MM.1S (cell line): ENCODE measurements at regions not wholly inside any gene's neighbourhood (a gene's known extent, or its start where the extent isn't known, plus 50 kb on each side); places are given as distances from the start of the nearest gene placed in this dataset.

Source experiments
- DNase-seq: peaks from one replicate; pipeline ENCODE4 v3.0.0-alpha.2; 2015
- H2AFZ ChIP-seq: fragments of 300-600 bp; sonication (generic); 2 replicates; pipeline ENCODE4 v1.6.0; 2016; ENCODE audit warnings: antibody characterized with exemption, low read length
- H3F3A ChIP-seq: fragments of 300-600 bp; sonication (generic); 2 replicates; pipeline ENCODE4 v1.6.1; 2016; ENCODE audit warnings: mild to moderate bottlenecking, antibody characterized with exemption, low read length, moderate library complexity, mixed read lengths; ENCODE audit not compliant: insufficient read depth
- H3K27ac ChIP-seq: fragments of 300-600 bp; sonication (generic); 2 replicates; pipeline ENCODE4 v1.5.1; 2016; ENCODE audit warnings: mild to moderate bottlenecking, low read length
- H3K27me3 ChIP-seq: fragments of 300-600 bp; sonication (generic); replicated peaks from 2 replicates; pipeline ENCODE4 v1.6.0; 2016; ENCODE audit warnings: low read length; ENCODE audit not compliant: insufficient read depth
- H3K36me3 ChIP-seq: fragments of 300-600 bp; sonication (generic); replicated peaks from 2 replicates; pipeline ENCODE4 v1.6.1; 2016; ENCODE audit warnings: mild to moderate bottlenecking, low read length, mixed read lengths; ENCODE audit not compliant: insufficient read depth
- H3K4me1 ChIP-seq: fragments of 300-600 bp; sonication (generic); 2 replicates; pipeline ENCODE4 v1.6.1; 2016; ENCODE audit warnings: low read length, mixed read lengths
- H3K4me2 ChIP-seq: fragments of 300-600 bp; sonication (generic); 2 replicates; pipeline ENCODE4 v1.6.0; 2016; ENCODE audit warnings: low read depth, low read length
- H3K4me3 ChIP-seq: fragments of 300-600 bp; sonication (generic); 2 replicates; pipeline ENCODE4 v1.5.1; 2016; ENCODE audit warnings: low read length, mixed read lengths
- H3K79me2 ChIP-seq: fragments of 300-600 bp; sonication (generic); 2 replicates; pipeline ENCODE4 v1.6.1; 2016; ENCODE audit warnings: mixed run types, low read length, mixed read lengths
- H3K9ac ChIP-seq: fragments of 300-600 bp; sonication (generic); 2 replicates; pipeline ENCODE4 v1.6.1; 2016; ENCODE audit warnings: low read length, mixed read lengths
- H3K9me2 ChIP-seq: fragments of 300-600 bp; sonication (generic); replicated peaks from 2 replicates; pipeline ENCODE4 v1.6.1; 2016; ENCODE audit warnings: mild to moderate bottlenecking, low read length, mixed read lengths; ENCODE audit not compliant: insufficient read depth
- H3K9me3 ChIP-seq: fragments of 300-600 bp; sonication (generic); replicated peaks from 2 replicates; pipeline ENCODE4 v1.6.1; 2016; ENCODE audit warnings: mild to moderate bottlenecking, low read length, mixed read lengths; ENCODE audit not compliant: insufficient read depth
- H4K20me1 ChIP-seq: fragments of 300-600 bp; sonication (generic); 2 replicates; pipeline ENCODE4 v1.6.1; 2016; ENCODE audit warnings: mild to moderate bottlenecking, low read length, moderate library complexity, mixed read lengths; ENCODE audit not compliant: insufficient read depth
- CTCF ChIP-seq: fragments of 300-600 bp; sonication (generic); IDR thresholded peaks from 2 replicates; pipeline ENCODE4 v1.5.1; 2016; ENCODE audit warnings: antibody characterized with exemption, low read length, mixed read lengths
- EZH2 ChIP-seq: fragments of 300-600 bp; sonication (generic); optimal IDR thresholded peaks from 2 replicates; pipeline ENCODE3; 2017; ENCODE audit warnings: low read depth, mild to moderate bottlenecking, antibody characterized with exemption, low read length, mixed read lengths
- EZH2phosphoT487 ChIP-seq: fragments of 300-600 bp; sonication (generic); IDR thresholded peaks from 2 replicates; pipeline ENCODE4 v1.6.1; 2018; ENCODE audit warnings: antibody characterized with exemption, low read length

- H2AFZ ChIP-seq, result peak overlapping the region; percentile 70
- peak; percentile 11 for DNase-seq
- H3K9ac ChIP-seq, result no peak overlapping the region
These were observed 95.3 kb downstream of the FOXD2 start for GRCh38 chr1:47532921-47533792.

GRCh38 chr1:47533793-47534328 is 96.0 kb downstream of the FOXD2 start:
- no peaks in the 10 kb centered on the region for H3K9me2 ChIP-seq
- no peaks in the 10 kb centered on the region; the same call in 1 of the 2 replicates for H3F3A ChIP-seq
- H3K4me1 ChIP-seq, result no peaks in the 10 kb centered on the region
- TF ChIP-seq EZH2, result no peak
- TF ChIP-seq CTCF, result no peak
- no peak for TF ChIP-seq EZH2phosphoT487
- no peak overlapping the region for H3K4me3 ChIP-seq
- no peaks in the 10 kb centered on the region for H3K36me3 ChIP-seq
- DNase-seq, result no peak
- H2AFZ ChIP-seq, result no peak overlapping the region
- H3K27me3 ChIP-seq, result no peaks in the 10 kb centered on the region
- H3K79me2 ChIP-seq, result no peaks in the 10 kb centered on the region
- no peaks in the 10 kb centered on the region for H3K9me3 ChIP-seq
- H3K4me2 ChIP-seq, result no peak overlapping the region
- H3K9ac ChIP-seq, result no peak overlapping the region
- no peak overlapping the region for H3K27ac ChIP-seq
- H4K20me1 ChIP-seq, result no peaks in the 10 kb centered on the region

More at GRCh38 chr1:47532921-47533792, 95.3 kb downstream of the FOXD2 start:
- no peaks in the 10 kb centered on the region for H3K9me3 ChIP-seq
- no peaks in the 10 kb centered on the region for H3K9me2 ChIP-seq
- no peaks in the 10 kb centered on the region for H3K36me3 ChIP-seq
- H3F3A ChIP-seq, result no peaks in the 10 kb centered on the region; the same call in 1 of the 2 replicates
- no peaks in the 10 kb centered on the region for H3K79me2 ChIP-seq
- H3K4me3 ChIP-seq, result peak overlapping the region; percentile 27; the same call in 1 of the 2 replicates
- no peak for TF ChIP-seq EZH2
- no peak for TF ChIP-seq EZH2phosphoT487
- TF ChIP-seq CTCF, result no peak
- no peak overlapping the region for H3K27ac ChIP-seq
- no peaks in the 10 kb centered on the region for H3K4me1 ChIP-seq
- no peaks in the 10 kb centered on the region for H3K27me3 ChIP-seq
- H4K20me1 ChIP-seq, result no peaks in the 10 kb centered on the region
- H3K4me2 ChIP-seq, result peak overlapping the region; percentile 55

GRCh38 chr1:47534436-47534835 is 96.6 kb downstream of the FOXD2 start:
- no peaks in the 10 kb centered on the region for H3K9me2 ChIP-seq
- H3K36me3 ChIP-seq, result no peaks in the 10 kb centered on the region
- no peak overlapping the region for H3K4me3 ChIP-seq
- H3F3A ChIP-seq, result no peaks in the 10 kb centered on the region; the same call in 1 of the 2 replicates
- H3K9ac ChIP-seq, result no peak overlapping the region
- no peak overlapping the region for H3K4me2 ChIP-seq
- no peak for DNase-seq
- no peaks in the 10 kb centered on the region for H4K20me1 ChIP-seq
- no peaks in the 10 kb centered on the region for H3K4me1 ChIP-seq
- no peaks in the 10 kb centered on the region for H3K79me2 ChIP-seq
- H2AFZ ChIP-seq, result no peak overlapping the region
- TF ChIP-seq EZH2phosphoT487, result no peak
- no peak for TF ChIP-seq CTCF
- TF ChIP-seq EZH2, result no peak
- H3K9me3 ChIP-seq, result no peaks in the 10 kb centered on the region
- no peaks in the 10 kb centered on the region for H3K27me3 ChIP-seq
- no peak overlapping the region for H3K27ac ChIP-seq
